Stimulated activated CD4-positive, alpha-beta T cell treated with anti-CD3 and anti-CD28 coated beads, Interleukin-1b, Interleukin-23, amount 100 ng/mL, for 1 hour (primary cell): ENCODE measurements at regions not wholly inside any gene's neighbourhood (a gene's known extent, or its start where the extent isn't known, plus 50 kb on each side); places are given as distances from the start of the nearest gene placed in this dataset.

Experiments used
- DNase-seq, 2 donors: peaks; one replicate each; pipeline ENCODE4 v3.0.0-alpha.2; 2020; ENCODE audit warnings: low read depth in 2 of 2

GRCh38 chrX:22395372-22395771 lies 122.7 kb downstream of the CBLL2 start:
- no peak for DNase-seq

- no peak for DNase-seq
Observed at GRCh38 chrX:22396408-22396807, 123.7 kb downstream of the CBLL2 start.

GRCh38 chrX:22397566-22397965 lies 124.9 kb downstream of the CBLL2 start:
- no peak for DNase-seq

GRCh38 chrX:22399437-22400192 lies 126.9 kb downstream of the CBLL2 start:
- no peak for DNase-seq

- DNase-seq: no peak
Observed at GRCh38 chrX:22404297-22404696, 131.6 kb downstream of the CBLL2 start.

- DNase-seq: no peak
Observed at GRCh38 chrX:22406201-22406737, 133.6 kb downstream of the CBLL2 start.

- DNase-seq: no peak
Observed at GRCh38 chrX:22409418-22409817, 136.7 kb downstream of the CBLL2 start.

GRCh38 chrX:22424122-22424915 lies 151.6 kb downstream of the CBLL2 start:
- no peak for DNase-seq

GRCh38 chrX:22424919-22425318 lies 152.2 kb downstream of the CBLL2 start:
- no peak for DNase-seq

GRCh38 chrX:22429704-22430103 lies 157.0 kb downstream of the CBLL2 start:
- no peak for DNase-seq

GRCh38 chrX:22430701-22431100 lies 158.0 kb downstream of the CBLL2 start:
- DNase-seq: no peak

- no peak for DNase-seq
Observed at GRCh38 chrX:22433292-22434070, 160.8 kb downstream of the CBLL2 start.

GRCh38 chrX:22445880-22446279 lies 173.2 kb downstream of the CBLL2 start:
- DNase-seq: no peak

- no peak for DNase-seq
Observed at GRCh38 chrX:22462959-22463358, 190.2 kb downstream of the CBLL2 start.

GRCh38 chrX:22467571-22467970 lies 194.9 kb downstream of the CBLL2 start:
- no peak for DNase-seq

- DNase-seq: no peak
Observed at GRCh38 chrX:22481436-22481835, 208.7 kb downstream of the CBLL2 start.

GRCh38 chrX:22486296-22486695 lies 213.6 kb downstream of the CBLL2 start:
- DNase-seq: no peak

GRCh38 chrX:22516893-22517292 lies 244.2 kb downstream of the CBLL2 start:
- no peak for DNase-seq

GRCh38 chrX:22520128-22520828 lies 247.6 kb downstream of the CBLL2 start:
- DNase-seq: no peak

GRCh38 chrX:22526339-22526738 lies 253.6 kb downstream of the CBLL2 start:
- DNase-seq: no peak

GRCh38 chrX:22527302-22527701 lies 254.6 kb downstream of the CBLL2 start:
- no peak for DNase-seq

- DNase-seq: no peak
Observed at GRCh38 chrX:22533898-22534297, 261.2 kb downstream of the CBLL2 start.
